HTR-8/SVneo (cell line): ENCODE measurements at regions not wholly inside any gene's neighbourhood (a gene's known extent, or its start where the extent isn't known, plus 50 kb on each side); places are given as distances from the start of the nearest gene placed in this dataset.
"Not testable (repeated sequence)": the region's sequence is repeated elsewhere in the genome, so short reads cannot be mapped to it uniquely, and the experiment has no call there.

Experiments used
- DNase-seq: peaks from one replicate; pipeline ENCODE4 v3.0.0; 2011; ENCODE audit warnings: low spot score, mixed read lengths; ENCODE audit not compliant: insufficient read length
- FAIRE-seq: peaks from 2 replicates; lab custom pipeline; 2011; peaks lifted over from hg19 to GRCh38; lab: Jason Lieb, UNC

DNA sequence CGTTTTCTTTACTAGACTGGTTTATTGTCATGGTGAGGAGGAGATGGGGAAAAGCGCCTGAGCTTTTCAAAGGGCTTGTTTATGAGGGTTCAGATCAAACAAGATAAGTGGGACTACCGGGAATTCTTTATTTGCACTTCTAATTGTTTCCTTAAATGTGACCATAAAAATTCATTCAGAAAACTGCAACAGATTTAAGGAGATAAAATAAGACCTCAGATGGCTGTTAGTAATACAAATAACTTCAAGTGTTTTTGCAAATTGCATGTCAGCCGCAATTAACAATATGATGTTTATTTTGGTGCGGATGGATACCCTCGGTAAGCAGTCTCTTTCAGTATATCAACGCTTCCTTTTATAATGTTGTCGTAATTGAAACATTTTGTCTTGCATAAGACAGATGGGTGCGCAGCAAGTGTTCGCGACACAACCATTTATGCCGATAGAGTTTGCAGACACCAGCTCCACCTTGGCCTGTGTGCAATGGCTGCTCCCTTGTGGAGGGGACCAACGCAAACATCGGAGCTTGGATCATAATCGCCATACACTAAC is 151.0 kb downstream of the C4orf33 start:
- DNase-seq: no peak
- FAIRE-seq: no peak

DNA sequence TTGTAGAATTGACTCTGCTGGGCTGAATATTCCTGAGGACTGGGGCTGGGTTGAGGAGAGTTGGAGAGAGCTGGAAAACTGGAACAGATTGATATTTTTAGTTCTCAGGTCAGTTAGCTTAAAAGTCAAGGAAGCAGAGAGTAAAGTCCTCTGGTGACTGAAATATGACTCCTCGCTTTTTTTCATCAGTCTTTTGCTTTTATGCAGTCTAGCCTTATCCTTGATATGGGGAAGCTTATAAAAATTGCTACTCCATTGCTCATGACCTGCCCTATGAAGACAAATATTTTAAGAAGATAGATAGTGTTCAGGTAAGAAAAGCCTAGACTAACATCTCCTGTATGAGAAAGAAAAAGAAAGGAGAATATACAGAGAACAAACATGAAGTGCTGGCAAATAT is 152.7 kb downstream of the C4orf33 start:
- FAIRE-seq (no peak), DNase-seq (no peak)

DNA sequence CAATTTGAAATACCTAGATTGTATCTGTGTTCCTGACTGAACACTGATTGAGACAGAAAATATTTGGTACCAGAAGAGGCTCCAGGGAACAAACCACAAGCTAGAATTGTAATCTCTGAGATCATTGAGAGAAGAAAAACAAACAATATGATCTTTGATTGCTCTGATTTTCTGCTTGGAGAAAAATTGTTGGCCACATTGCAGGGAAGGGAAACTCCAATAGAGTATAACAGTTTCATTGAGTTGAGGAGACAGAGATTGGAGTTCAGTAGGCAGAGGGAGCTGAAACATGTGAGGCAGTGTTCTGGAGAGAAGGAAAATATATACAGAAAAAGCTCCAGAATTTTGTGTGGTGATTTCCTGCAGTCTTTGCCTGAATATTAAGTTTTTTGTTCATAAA is 158.2 kb downstream of the C4orf33 start:
- FAIRE-seq: no peak
- no peak for DNase-seq

DNA sequence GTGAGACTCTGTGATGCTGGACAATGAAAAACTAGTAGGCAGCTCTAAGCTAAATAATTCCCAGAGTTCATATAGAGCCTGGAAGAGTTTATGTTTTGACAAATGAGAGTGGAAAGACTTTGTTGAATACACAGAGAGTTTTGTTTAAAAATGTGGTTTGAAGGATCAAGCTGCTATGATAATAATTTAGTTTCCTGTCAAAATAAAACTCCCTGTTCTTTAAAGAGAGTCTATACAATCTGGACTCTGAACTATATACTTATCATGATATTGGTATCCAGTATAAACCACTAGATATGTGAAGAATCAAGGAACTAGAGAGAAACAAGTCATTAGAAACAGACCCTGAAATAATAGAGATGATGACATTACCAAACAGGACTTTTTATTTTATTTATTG is 158.6 kb downstream of the C4orf33 start:
- no peak for FAIRE-seq
- DNase-seq: no peak

DNA sequence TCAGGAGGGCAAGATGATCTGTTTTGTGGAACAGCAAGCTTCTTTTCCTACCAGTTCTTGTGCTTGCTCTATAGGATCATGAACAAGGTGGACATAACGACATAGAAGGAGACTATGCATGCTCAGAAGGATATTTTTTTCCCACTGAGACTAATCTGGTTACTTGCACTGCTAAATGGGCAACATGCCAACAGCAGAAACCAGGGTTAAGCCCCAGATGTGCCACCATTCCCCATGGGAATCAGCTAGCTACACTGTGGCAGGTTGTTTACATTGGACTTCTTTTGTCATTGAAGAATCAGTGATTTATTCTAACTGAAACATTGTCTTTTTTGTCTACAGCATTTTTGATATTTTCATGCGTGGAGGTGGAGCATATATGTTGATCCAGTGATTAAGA is 165.6 kb downstream of the C4orf33 start:
- no peak for FAIRE-seq
- no peak for DNase-seq

DNA sequence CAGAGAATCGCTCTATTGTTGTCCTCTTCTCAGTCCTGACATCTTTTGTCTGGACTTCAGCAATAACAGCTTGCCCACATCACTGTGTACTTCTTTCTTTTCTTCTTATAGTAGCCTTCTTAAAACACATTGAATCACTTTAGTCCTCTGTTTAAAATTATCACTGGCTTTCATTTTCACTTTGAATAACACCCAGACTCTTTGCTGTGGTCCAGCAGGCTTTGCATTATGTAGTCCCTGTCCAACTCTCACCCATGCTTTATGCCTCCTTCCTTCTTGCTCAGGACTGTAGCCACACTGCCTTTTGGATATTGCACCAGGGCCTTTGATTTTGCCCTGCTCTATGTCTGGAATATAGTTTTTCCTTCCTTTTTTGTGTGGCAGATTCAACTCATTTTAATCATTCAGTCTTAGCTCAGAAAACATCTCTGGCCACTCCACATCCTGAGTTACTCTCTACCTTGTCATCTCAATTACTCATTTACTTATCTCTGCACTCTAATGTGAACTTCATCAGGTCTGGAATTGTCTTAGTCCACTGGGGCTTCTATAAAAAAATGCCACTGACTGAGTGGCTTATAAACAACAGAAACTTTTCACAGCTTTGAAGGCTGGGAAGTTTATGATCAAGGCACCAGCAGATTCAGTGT is 168.2 kb downstream of the C4orf33 start:
- FAIRE-seq (no peak), DNase-seq (no peak)

DNA sequence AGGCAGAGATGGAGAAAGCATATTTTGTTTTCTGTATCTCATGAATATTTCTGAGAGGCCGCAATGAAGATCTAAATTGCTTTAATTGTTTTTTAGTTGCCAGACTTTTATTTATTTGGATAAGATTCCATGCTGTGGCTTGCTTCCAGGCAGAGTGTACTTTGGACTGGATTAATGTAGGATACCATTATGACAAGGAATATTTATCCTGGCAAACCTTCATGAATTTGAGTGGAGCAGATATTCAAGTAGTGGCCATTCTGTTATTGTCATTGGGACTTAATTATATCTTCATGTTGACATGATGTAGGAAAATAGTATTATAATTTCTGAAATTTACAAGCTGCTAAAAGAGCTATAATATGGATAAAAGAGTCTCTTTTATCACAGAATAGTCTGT is 182.9 kb downstream of the C4orf33 start:
- DNase-seq (no peak), FAIRE-seq (no peak)

DNA sequence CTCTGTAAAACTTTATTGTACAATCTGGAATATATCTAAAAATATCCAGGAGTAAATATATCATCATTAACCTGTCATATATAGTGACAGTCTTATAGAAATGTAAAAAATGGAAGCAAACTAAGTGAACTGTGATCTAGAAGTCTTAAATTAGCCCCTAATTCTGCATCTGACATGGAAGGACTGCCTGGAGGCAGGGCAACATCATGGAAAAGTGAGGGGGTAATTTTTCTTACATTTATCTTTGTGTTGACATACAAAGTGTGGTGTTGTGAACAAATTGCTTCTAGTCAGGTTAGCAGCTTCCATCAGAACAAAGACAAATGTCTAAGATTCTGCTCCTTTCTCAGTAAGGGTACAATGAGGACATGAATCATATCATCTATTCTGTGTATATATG is 186.3 kb downstream of the C4orf33 start:
- DNase-seq: no peak
- no peak for FAIRE-seq

DNA sequence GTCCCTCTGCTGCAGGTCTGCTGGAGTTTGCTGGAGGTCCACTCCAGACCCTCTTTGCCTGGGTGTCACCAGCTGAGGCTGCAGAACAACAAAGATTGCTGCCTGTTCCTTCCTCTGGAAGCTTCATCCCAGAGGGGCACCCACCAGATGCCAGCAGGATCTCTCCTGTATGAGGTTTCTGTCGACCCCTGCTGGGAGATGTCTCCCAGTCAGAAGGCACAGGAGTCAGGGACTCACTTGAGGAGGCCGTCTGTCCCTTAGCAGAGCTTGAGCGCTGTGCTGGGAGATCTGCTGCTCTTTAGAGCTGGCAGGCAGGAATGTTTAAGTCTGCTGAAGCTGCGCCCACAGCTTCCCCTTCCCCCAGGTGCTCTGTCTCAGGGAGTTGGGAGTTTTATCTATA is 196.2 kb downstream of the C4orf33 start:
- not testable (repeated sequence) for FAIRE-seq, DNase-seq

DNA sequence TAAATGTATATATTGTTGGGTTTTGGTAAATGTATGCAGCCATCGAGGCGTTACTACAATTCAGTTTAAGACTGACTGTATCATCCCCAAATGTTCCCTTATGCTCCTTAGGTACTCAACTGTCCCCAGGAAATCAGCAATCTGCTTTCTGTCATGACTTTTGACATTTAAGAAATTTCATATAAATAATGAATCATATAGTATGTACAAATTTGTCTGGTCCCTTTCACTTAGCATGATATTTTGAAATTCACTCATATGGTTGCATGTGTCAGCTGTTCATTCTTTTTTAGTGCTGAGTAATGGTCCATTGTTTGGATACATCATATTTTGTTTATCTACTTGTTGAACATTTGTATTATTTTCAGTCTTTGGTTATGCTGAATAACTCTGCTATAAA is 218.8 kb downstream of the C4orf33 start:
- DNase-seq: no peak
- no peak for FAIRE-seq

DNA sequence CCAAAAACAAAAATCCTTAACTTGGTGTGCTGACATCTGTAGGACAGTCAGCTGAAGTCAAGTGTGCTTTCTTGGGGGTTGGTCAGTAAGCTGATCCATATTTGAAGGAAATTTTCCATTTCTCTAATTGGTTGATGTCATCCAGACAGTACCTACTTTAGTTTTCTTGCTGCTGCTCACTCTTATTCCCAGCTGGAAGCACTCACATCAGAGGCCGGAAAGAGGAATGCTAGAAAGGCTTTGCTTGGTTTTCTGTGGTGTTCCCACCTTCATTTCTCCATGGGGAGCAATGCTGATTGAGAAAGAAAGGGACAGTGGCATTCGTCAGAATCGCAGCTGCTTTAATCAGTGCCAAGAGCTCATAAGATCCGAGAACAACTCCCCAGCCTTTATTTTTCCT is 227.0 kb downstream of the C4orf33 start:
- no peak for DNase-seq
- no peak for FAIRE-seq

DNA sequence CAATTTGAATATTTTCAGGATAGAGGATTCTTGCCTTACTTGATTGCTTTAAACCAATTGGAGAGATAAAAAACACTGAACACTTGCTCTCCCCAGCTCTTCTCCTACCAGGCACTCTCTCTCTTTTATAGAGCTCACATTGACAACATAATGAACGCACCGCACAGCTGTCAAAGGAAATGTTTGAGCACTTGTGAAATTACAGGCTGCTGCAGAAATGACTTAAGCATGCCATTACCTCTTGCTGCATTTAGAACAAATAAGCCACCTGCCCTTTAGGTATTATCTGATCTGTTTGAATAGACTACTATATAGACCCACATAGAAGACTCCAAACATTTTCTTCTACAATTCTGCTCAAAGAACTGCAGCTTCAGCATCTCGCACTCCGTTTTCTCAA is 227.7 kb downstream of the C4orf33 start:
- FAIRE-seq (no peak), DNase-seq (no peak)

DNA sequence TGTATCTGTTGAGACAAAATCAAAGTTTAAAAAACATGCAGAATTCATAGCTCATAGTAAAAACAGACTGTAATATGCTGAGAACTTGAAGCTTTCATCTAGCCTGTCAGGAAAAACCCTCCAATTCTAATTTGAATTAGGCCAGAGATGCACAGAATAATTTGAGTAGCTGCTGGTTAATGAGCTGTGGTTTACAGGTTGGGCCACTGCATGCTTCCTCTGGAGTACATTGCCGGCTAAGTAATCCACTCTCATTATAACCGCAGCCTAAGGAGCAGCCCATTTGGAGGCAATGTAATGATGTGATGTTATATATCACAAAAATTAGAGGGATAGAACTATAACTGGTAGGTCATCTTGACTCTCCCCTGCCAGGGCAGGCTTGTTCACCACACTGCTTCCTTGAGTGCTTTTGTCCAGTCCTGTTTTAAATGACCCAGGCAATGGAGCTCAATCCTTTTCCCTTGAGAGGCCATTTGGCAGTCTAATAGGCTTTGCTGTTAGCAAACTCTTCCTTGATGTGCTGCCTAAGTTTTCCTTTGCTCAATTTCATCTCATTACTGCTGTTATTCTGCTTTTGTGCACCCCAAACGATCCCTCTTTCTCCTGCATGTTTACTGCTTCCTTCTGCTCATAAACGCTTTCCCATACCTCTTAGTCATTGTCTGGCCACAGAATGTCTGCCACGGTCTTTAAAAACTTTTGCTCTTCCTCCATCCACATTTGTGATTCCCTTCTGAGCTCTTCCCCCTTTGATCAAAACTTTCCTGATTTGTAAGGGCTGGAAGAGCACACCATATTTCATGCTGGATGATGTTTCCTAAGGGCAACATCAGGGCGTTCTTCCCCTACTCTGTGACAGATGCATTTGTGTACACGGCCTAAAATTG is 230.9 kb downstream of the C4orf33 start:
- no peak for DNase-seq
- no peak for FAIRE-seq

DNA sequence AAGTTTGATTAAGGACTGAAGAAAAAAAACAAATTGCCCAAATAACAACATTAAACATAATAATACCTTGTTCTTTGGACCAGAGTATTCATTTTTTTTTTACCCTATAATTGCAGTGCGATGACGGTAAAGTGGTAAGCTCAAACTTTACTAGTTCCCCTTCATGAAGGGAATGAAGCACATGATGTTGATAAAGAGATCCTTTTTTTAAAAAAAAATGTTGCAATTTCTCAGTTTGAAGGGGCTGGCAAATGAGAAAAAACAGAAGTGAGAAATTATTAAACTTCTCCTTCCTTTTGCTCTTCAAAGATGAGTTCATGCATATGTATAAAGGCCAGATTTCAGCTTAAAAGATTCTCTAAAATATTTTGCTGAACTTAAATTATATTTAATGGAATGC is 231.7 kb downstream of the C4orf33 start:
- FAIRE-seq (no peak), DNase-seq (no peak)

DNA sequence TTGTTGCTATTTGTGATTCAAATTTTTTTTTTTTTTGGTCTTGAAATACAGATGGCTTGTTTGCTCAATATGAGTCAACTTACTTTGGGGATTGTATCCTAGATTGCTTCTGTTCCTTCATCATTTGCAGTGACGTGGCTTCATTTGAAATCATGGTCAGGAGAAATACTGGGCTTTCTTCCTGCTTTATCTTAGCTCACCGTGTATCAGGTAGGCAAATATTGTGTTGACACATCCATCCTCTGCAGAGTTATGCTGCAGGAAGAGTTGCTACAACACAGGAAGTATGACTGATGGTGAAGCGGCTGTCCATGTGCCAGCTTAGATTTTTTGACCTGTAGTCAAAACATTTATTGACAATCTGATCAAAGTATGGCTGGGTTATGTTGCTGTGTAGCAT is 232.2 kb downstream of the C4orf33 start:
- FAIRE-seq (peak; percentile 9), DNase-seq (no peak)

DNA sequence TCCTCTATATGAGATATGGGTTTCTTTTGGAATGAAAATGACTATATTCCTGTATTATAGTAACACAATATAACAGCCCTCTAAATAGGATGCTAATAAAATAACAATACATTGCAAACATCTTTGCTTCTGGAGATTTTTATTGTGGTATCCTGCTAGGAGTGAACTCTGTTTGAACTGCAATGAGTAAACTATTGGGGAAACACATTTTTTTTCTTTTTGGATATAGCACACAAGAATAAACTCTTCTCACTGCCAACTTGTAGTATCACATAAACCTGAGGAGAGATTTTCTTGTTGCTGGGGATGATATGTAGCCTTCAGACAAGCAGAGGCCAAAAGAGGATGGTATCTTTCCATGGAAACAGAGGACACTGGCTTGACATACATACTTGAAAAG is 238.2 kb downstream of the C4orf33 start:
- DNase-seq (no peak), FAIRE-seq (no peak)

DNA sequence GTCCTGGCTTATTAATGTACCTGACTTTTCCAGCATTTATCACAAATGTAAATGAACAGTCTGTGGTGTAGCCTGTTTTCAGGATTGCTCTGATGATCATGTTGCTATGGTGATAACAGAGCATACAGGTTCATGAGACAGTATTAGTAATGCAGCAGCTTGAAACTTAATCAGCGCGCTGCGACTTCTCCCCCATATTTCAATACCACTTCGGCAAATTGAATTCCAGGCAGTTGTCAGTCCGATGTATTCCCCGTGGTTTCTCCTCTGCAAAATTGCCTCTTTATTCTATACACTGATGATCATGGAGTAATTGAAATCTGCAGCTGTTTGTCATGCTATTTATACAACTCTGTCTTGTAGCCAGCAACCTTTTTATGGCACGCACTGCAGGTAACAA is 239.3 kb downstream of the C4orf33 start:
- FAIRE-seq (no peak), DNase-seq (no peak)

DNA sequence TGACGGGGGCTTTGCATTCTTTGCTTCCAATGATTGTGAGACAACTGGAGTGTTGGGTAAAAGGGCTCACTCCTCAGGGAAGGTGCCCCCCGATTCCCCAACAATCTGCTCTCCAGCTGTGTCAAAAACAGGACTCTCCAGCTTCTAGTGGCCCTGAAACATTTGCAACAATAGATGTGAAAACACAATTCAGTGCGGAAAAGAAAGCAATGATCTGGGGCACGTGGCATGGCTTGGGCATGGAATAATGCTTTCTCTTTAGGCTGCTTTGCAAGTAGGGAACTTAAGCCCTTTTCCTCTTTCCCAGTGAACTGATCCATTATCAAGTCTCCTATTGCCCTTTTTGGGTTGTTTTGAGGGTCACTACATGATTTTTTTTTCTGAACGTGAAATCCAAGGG is 239.9 kb downstream of the C4orf33 start:
- FAIRE-seq (no peak), DNase-seq (no peak)

DNA sequence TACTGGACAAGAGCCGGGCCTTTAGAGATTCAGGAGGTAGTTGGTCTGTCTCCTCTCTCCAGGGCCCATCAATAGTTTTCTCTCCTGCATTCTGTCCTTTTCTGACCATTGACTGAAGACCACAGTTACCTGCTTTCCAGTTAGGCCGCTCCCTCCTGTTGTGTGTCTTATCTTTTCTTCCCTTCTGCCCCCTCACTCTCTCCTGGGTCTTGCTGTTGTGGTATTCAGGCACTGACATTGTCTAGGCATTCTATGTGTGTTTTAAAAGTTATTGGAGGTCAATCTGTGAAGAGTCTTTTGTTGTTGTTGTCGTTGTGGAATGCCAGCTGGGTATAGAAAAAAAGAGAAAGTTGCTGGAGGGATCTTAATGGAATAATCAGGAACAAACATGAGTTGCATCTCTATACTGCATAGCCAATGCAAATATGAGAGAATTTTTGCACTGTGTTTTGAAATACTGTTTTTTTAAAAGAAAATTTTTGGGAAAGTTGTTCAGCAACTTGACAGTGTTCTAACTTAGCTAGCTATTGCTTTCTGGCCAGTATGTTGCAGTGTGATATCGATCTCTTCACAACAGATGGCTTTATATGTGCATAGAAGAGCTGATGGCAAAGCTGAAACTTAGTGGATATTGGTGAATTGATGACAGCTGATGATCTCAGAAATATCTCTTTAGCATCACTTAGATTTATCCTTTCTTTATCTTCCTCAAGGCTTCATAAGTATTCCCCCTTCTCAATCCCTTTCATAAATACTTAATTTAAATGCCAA is 240.7 kb downstream of the C4orf33 start:
- DNase-seq (no peak), FAIRE-seq (no peak)

DNA sequence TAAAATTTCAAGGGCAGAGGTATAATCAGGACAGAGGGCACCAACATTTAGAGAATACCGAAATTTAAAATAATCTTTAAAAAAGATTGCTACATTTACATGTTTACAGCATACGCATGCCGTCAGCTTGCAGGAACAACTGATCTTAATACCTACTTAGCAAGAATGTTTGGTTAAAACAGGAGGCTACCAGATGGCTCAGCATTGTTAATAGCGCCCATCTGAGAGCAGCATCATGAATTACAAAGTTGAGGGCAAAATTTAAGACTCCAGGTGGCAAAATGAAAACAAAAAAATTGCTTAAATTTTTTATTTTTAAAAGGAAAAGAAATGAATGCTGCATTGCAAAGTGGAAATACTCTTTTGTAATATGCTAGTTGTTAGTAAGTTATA is 241.3 kb downstream of the C4orf33 start:
- FAIRE-seq (no peak), DNase-seq (no peak)
